C4-2B (cell line): ENCODE measurements at regions not wholly inside any gene's neighbourhood (a gene's known extent, or its start where the extent isn't known, plus 50 kb on each side); places are given as distances from the start of the nearest gene placed in this dataset.

Experiments
- H3K27ac ChIP-seq: fragments of 450-650 bp; 2 replicates; pipeline ENCODE4 v1.5.1; 2017
- ZFX ChIP-seq: fragments of 450-650 bp; IDR thresholded peaks from 2 replicates; pipeline ENCODE4 v1.6.1; 2017
- TF ChIP-seq, protein P1 (sequence below): fragments of 450-650 bp; conservative IDR thresholded peaks from 2 replicates; pipeline ENCODE4 v1.5.1; 2017; ENCODE audit warnings: mild to moderate bottlenecking

DNA sequence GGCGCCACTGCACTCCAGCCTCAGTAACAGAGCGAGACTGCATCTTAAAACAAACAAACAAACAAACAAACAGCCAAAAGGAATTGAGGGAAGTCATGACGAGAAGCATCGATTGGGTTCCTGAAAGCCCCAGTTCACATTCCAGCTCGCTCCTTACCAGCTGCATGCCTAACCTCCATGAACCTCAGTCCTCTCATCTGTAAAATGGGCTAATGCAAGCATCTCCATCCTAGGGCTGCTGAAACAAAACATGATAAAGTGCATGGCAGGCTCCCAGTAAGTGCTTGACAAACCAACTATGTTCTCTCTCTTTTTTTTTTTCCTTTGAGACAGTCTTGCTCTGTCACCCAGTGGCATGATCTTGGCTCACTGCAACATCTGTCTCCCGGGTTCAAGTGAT is 79.7 kb upstream of the DISP3 start:
- TF ChIP-seq ZFX = no peak
- TF ChIP-seq, protein P1, sequence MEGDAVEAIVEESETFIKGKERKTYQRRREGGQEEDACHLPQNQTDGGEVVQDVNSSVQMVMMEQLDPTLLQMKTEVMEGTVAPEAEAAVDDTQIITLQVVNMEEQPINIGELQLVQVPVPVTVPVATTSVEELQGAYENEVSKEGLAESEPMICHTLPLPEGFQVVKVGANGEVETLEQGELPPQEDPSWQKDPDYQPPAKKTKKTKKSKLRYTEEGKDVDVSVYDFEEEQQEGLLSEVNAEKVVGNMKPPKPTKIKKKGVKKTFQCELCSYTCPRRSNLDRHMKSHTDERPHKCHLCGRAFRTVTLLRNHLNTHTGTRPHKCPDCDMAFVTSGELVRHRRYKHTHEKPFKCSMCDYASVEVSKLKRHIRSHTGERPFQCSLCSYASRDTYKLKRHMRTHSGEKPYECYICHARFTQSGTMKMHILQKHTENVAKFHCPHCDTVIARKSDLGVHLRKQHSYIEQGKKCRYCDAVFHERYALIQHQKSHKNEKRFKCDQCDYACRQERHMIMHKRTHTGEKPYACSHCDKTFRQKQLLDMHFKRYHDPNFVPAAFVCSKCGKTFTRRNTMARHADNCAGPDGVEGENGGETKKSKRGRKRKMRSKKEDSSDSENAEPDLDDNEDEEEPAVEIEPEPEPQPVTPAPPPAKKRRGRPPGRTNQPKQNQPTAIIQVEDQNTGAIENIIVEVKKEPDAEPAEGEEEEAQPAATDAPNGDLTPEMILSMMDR = no peak
- H3K27ac ChIP-seq = no peak overlapping the region

DNA sequence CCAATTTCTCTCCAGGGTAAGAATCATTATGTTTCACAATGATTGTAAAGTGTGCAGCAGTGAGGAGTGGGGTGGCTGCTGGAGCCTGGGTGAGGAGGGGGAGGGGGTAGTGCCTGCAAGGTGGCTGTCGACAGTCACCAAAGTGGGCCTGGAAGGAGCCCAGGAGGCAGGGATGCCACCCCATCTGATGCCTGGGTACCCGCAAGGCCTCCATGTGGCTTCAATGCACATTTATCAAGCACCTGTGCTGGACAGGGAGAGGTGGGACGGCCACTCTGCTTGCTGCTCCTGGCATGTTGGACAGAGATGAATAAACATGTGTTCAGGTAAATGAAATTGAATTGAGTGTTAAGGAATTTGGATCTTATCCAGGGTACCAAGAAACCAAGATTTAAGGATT is 78.8 kb upstream of the DISP3 start:
- TF ChIP-seq, protein P1 = no peak
- no peak for TF ChIP-seq ZFX
- H3K27ac ChIP-seq = no peak overlapping the region

DNA sequence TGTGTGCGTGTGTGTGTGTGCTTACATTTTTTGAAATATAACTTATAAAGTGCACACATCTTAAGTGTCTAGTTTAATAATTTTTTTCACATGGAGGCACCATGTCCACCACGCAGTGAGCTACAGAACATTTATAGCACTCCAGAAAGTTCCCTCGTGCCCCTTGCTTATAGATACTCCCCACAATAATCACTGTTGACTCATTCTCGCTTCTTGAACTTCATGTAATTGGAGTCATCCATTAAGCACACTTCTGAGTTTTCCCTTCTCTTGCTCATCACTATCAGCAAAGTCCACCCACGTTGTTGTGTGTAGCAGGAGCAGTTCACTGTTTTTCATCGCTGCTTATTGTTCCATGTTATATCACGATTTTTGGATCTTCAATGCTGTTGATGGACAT is 78.4 kb upstream of the DISP3 start:
- H3K27ac ChIP-seq = no peak overlapping the region

DNA sequence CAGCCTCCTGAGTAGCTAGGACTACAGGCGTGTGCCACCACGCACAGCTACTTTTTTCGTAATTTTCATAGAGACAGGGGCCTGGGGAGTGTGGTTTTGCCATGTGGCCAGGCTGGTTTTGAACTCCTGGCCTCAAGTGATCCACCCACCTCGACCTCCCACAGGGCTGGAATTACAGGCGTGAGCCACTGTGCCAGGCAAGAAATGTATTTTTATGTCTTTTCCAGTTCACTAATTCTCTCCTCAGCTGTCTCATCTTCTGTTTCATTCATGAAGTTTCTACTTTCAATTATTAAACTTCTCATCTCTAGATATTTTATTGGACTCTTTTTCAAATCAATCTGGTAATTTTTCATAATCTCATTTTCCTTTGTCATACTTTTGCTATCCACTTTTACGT is 72.1 kb upstream of the DISP3 start:
- TF ChIP-seq, protein P1 = no peak
- TF ChIP-seq ZFX = no peak
- no peak overlapping the region for H3K27ac ChIP-seq

More for the DNA sequence above, 78.4 kb upstream of the DISP3 start:
- TF ChIP-seq, protein P1 = no peak
- TF ChIP-seq ZFX = no peak

DNA sequence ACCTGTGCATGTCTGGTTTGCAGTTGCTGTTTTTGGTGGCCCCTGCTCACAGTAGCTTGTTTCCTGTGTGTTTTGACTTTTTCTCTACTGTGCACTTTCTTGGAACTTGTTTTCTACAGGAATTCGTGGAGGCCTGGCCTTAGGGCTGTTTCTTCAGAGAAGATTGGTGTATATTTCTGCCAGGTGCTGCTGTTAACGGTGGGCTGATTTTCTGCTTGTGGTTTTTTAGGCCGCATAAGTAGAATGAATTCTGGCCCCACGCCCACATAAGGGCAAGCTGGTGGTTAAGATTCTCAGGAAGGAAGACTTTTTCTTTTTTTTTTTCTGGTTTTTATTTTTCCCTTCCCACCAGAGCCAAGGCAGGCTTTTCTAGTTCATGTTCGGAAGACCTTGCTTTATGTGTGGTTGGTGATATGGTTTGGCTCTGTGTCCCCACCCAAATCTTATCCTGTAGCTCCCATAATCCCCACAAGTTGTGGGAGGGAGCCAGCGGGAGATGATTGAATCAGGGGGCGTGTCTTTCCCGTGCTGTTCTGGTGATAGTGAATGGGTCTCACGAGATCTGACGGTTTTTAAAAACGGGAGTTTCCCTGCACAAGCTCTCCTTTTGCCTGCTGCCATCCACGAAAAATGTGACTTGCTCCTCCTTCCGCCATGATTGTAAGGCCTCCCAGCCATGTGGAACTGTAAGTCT is 71.5 kb upstream of the DISP3 start:
- no peak overlapping the region for H3K27ac ChIP-seq
- TF ChIP-seq, protein P1 = no peak
- TF ChIP-seq ZFX = no peak

DNA sequence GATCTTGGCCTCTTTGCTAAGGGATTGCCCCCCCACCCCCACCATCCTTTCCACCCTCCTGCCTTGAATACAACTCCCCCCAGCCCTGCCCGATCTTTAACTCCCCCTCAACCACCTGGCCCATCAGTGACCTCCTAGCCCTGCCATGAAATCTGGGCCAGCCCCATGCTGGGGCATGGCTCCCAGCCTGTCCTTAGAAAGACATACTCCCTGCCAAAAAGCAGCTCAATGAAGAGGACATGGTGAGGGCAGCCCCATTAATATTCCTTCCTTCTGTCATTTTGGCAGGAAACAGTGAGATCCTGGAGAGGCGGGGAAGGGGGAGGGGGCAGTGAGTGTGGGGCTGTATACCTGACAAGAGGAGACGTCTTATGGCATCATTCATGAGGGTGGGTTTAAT is 66.8 kb upstream of the DISP3 start:
- TF ChIP-seq, protein P1 = no peak
- TF ChIP-seq ZFX = no peak

DNA sequence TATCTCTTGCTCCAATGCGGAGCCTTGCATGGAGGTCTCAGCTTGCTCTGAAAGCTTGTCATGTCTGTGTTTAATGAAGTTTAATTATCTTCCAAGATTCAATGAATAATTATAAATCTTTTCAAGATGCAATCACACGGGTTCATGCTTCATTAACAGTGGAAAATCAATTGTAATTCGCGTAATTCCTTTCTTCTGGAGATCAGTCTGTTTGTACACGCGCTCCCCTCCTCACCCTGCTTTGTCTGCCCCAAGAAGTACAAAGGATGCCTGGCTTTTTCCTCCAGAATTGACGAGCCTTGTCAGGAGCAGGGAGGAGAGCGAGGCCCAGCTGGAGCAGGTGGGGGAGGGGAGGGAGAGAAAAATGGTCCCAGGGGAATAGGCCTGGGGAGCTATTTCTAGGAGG is 65.0 kb upstream of the DISP3 start:
- H3K27ac ChIP-seq = no peak overlapping the region
- TF ChIP-seq ZFX = no peak
- TF ChIP-seq, protein P1 = no peak

More for the DNA sequence above, 66.8 kb upstream of the DISP3 start:
- no peak overlapping the region for H3K27ac ChIP-seq
